PC-3 (cell line): ENCODE measurements at regions not wholly inside any gene's neighbourhood (a gene's known extent, or its start where the extent isn't known, plus 50 kb on each side); places are given as distances from the start of the nearest gene placed in this dataset.

Source experiments
- ATAC-seq: fragments of 200-7000 bp; cut with Tn5 transposase; 2 replicates; pipeline ENCODE4 v1.9.1; 2020; ENCODE audit warnings: mild to moderate bottlenecking, moderate library complexity
- BruUV-seq: library from RNA; stranded (reverse); fragments of 400-500 nt; replicated peaks from 2 replicates; lab custom pipeline; 2021; lab: Mats Ljungman, UMichigan
- CTCF ChIA-PET: fragments of 300-600 bp; sonication (Branson Sonifier 250); formaldehyde crosslinking; loops from one replicate; lab custom pipeline; 2022; ENCODE audit warnings: antibody characterized with exemption; lab: Charles Lee
- POLR2A ChIA-PET: fragments of 300-600 bp; sonication (Branson Sonifier 250); formaldehyde crosslinking; loops from one replicate; lab custom pipeline; 2022; ENCODE audit warnings: antibody characterized with exemption; ENCODE audit not compliant: unreplicated experiment; lab: Charles Lee
- DNase-seq: peaks from one replicate; pipeline ENCODE4 v3.0.0-alpha.2; 2015
- H2AFZ ChIP-seq: fragments of 300-600 bp; sonication (generic); 2 replicates; pipeline ENCODE4 v1.6.0; 2016; ENCODE audit warnings: antibody characterized with exemption, low read length
- H3F3A ChIP-seq: fragments of 300-600 bp; sonication (generic); one replicate; pipeline ENCODE4 v1.6.0; 2017; ENCODE audit warnings: antibody characterized with exemption, low read length, control low read depth, mild to moderate bottlenecking; ENCODE audit not compliant: unreplicated experiment
- H3K27ac ChIP-seq: fragments of 300-600 bp; sonication (generic); 2 replicates; pipeline ENCODE4 v1.5.1; 2016; ENCODE audit warnings: mild to moderate bottlenecking, low read length
- H3K27me3 ChIP-seq: fragments of 300-600 bp; sonication (generic); 2 replicates; pipeline ENCODE4 v1.6.1; 2016; ENCODE audit warnings: low read length, mixed read lengths
- H3K36me3 ChIP-seq: fragments of 300-600 bp; sonication (generic); 2 replicates; pipeline ENCODE4 v1.6.1; 2016; ENCODE audit warnings: low read depth, mixed run types, low read length, mixed read lengths
- H3K4me1 ChIP-seq: fragments of 300-600 bp; sonication (generic); 2 replicates; pipeline ENCODE4 v1.5.1; 2016; ENCODE audit warnings: low read length; ENCODE audit not compliant: insufficient read depth
- H3K4me2 ChIP-seq: fragments of 300-600 bp; sonication (generic); 2 replicates; pipeline ENCODE4 v1.6.0; 2016; ENCODE audit warnings: low read length
- H3K4me3 ChIP-seq: fragments of 300-600 bp; sonication (generic); 2 replicates; pipeline ENCODE4 v1.5.1; 2016; ENCODE audit warnings: mild to moderate bottlenecking, low read length, mixed read lengths
- H3K79me2 ChIP-seq: fragments of 300-600 bp; sonication (generic); 2 replicates; pipeline ENCODE4 v1.6.1; 2017; ENCODE audit warnings: low read length, mixed read lengths
- H3K9ac ChIP-seq: fragments of 300-600 bp; sonication (generic); 2 replicates; pipeline ENCODE4 v1.6.0; 2016; ENCODE audit warnings: mild to moderate bottlenecking, low read length
- H3K9me2 ChIP-seq: fragments of 300-600 bp; sonication (generic); replicated peaks from 2 replicates; pipeline ENCODE4 v1.6.1; 2016; ENCODE audit warnings: mixed run types, low read length, mixed read lengths
- H3K9me3 ChIP-seq: fragments of 300-600 bp; sonication (generic); 2 replicates; pipeline ENCODE4 v1.6.1; 2016; ENCODE audit warnings: low read length, mixed read lengths
- H4K20me1 ChIP-seq: fragments of 300-600 bp; sonication (generic); 2 replicates; pipeline ENCODE4 v1.6.1; 2016; ENCODE audit warnings: low read length, mixed read lengths
- EZH2 ChIP-seq: fragments of 300-600 bp; sonication (generic); IDR thresholded peaks from one replicate; pipeline ENCODE4 v1.6.1; 2017; ENCODE audit warnings: antibody characterized with exemption, mild to moderate bottlenecking, low read length; ENCODE audit not compliant: unreplicated experiment
- EZH2phosphoT487 ChIP-seq: fragments of 300-600 bp; sonication (generic); IDR thresholded peaks from 2 replicates; pipeline ENCODE4 v1.6.1; 2018; ENCODE audit warnings: mild to moderate bottlenecking, antibody characterized with exemption, low read length, borderline replicate concordance
- intact Hi-C: fragments of 100-400 bp; cut with micrococcal nuclease; formaldehyde crosslinking; loops from 2 replicates; pipeline ENCODE4 v1.9.0; 2023
- TF ChIP-seq, protein P1 (sequence below): fragments of 300-600 bp; sonication (generic); conservative IDR thresholded peaks from 2 replicates; pipeline ENCODE4 v1.5.1; 2017; ENCODE audit warnings: antibody characterized with exemption, low read depth, mild to moderate bottlenecking, low read length

DNA sequence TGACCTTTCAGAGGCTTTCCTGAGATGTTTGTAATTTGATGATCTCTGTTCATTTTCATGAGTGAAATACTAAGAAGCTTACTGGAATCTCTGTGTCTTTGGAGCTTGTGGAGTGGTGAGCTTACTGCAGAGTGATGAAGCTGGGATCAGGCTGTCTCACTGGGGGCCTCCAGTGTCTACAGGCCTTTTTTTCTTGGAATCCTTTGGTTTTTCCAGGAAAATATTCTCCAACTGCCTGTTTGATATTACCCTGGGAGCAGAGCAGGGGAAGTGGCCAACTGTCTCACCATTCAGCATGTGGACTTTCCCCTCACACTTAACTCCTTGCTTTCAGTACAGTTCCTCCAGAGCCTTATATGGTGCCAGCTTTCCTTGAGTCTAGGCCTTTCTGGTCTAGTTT lies 62.0 kb upstream of the KCNA1 start:
- POLR2A ChIA-PET = no interaction called here
- Histone ChIP-seq H3K27me3 (no peaks in the 10 kb centered on the region), H2AFZ (no peak overlapping the region), H3F3A (no peaks in the 10 kb centered on the region), H3K4me3 (no peak overlapping the region), H3K9ac (no peak overlapping the region), H3K9me3 (no peaks in the 10 kb centered on the region), H3K27ac (no peak overlapping the region), H3K4me2 (no peak overlapping the region), H3K79me2 (no peaks in the 10 kb centered on the region), H4K20me1 (no peaks in the 10 kb centered on the region), H3K36me3 (no peaks in the 10 kb centered on the region), H3K9me2 (no peaks in the 10 kb centered on the region), H3K4me1 (no peaks in the 10 kb centered on the region)
- intact Hi-C loops = no loop called here
- TF ChIP-seq EZH2 (no peak), EZH2phosphoT487 (no peak)
- TF ChIP-seq, protein P1, sequence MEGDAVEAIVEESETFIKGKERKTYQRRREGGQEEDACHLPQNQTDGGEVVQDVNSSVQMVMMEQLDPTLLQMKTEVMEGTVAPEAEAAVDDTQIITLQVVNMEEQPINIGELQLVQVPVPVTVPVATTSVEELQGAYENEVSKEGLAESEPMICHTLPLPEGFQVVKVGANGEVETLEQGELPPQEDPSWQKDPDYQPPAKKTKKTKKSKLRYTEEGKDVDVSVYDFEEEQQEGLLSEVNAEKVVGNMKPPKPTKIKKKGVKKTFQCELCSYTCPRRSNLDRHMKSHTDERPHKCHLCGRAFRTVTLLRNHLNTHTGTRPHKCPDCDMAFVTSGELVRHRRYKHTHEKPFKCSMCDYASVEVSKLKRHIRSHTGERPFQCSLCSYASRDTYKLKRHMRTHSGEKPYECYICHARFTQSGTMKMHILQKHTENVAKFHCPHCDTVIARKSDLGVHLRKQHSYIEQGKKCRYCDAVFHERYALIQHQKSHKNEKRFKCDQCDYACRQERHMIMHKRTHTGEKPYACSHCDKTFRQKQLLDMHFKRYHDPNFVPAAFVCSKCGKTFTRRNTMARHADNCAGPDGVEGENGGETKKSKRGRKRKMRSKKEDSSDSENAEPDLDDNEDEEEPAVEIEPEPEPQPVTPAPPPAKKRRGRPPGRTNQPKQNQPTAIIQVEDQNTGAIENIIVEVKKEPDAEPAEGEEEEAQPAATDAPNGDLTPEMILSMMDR = no peak
- CTCF ChIA-PET = no interaction called here
- DNase-seq (no peak), ATAC-seq (no peak)
- no TSS peak for BruUV-seq

DNA sequence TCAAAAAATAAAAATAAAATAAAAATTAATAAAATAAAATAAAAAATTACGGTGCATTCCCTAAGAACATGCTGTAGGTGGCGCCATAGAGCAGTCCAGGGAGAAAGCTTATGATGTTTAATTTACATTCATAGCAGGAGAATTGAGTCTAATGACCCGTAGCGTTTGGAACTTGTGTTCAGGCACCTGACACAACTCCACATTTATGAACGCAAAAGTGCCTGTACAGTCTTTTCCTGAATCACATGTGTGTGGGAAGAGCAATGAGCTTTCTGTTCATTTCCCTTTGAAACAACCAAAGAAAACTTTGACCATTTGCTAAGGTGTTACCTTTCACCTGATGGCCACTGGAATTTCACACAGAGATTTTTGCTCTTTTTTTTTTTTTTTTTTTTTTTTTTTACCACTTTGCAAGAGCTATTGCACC lies 60.6 kb upstream of the KCNA1 start:
- no peaks in the 10 kb centered on the region for H3K9me3 ChIP-seq
- BruUV-seq = no TSS peak

DNA sequence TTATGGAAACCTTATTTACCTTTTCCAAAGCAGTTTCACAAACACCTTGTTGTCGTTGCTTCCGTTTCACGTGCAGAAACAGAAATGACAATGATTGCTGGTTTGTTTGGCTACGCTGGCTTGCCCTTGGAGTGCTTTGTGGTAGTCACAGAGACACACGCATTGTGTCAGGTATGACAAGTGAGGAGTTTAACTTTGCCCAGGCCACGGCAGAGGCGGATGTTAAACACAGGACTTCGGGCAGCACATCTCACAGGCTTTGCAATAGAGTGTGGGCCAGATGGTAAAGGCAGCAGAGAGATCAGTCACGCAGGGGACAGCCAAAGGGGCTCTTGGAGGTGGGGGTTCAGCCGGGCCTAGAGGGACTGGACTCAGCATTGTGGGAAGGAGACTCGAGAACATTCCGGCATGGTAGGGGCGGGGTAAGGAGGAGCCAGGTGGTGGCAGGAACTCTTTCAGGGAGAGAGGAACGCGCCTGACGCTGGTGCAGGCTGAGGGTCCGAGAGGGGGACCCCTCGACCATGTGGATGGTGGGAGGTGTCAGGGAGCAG lies 59.8 kb upstream of the KCNA1 start:
- no peak overlapping the region for H3K4me2 ChIP-seq
- H3K4me1 ChIP-seq = no peaks in the 10 kb centered on the region
- TF ChIP-seq EZH2phosphoT487 = no peak
- TF ChIP-seq, protein P1 = no peak
- no peak for TF ChIP-seq EZH2
- H3K36me3 ChIP-seq = no peaks in the 10 kb centered on the region
- H3K4me3 ChIP-seq = no peak overlapping the region
- no peaks in the 10 kb centered on the region for H4K20me1 ChIP-seq
- H3K79me2 ChIP-seq = no peaks in the 10 kb centered on the region
- ChIA-PET CTCF (no interaction called here), POLR2A (no interaction called here)
- no peaks in the 10 kb centered on the region for H3K27me3 ChIP-seq
- H3K9me3 ChIP-seq = no peaks in the 10 kb centered on the region
- no peak overlapping the region for H3K9ac ChIP-seq
- H3F3A ChIP-seq = no peaks in the 10 kb centered on the region
- no peak overlapping the region for H3K27ac ChIP-seq
- BruUV-seq = no TSS peak
- intact Hi-C loops = no loop called here
- no peak overlapping the region for H2AFZ ChIP-seq
- no peak for DNase-seq
- no peak for ATAC-seq
- no peaks in the 10 kb centered on the region for H3K9me2 ChIP-seq

More for the DNA sequence above, 60.6 kb upstream of the KCNA1 start:
- H2AFZ ChIP-seq = no peak overlapping the region
- ChIA-PET POLR2A (no interaction called here), CTCF (no interaction called here)
- no peak overlapping the region for H3K4me3 ChIP-seq
- intact Hi-C loops = no loop called here
- no peaks in the 10 kb centered on the region for H4K20me1 ChIP-seq
- no peaks in the 10 kb centered on the region for H3K27me3 ChIP-seq
- H3K79me2 ChIP-seq = no peaks in the 10 kb centered on the region
- no peaks in the 10 kb centered on the region for H3K4me1 ChIP-seq
- no peaks in the 10 kb centered on the region for H3K36me3 ChIP-seq
- no peak overlapping the region for H3K9ac ChIP-seq
- H3K4me2 ChIP-seq = no peak overlapping the region
- no peak overlapping the region for H3K27ac ChIP-seq
- no peak for TF ChIP-seq EZH2phosphoT487
- TF ChIP-seq, protein P1 = peak; percentile 45; the same call in 1 of the 2 replicates
- TF ChIP-seq EZH2 = no peak
- H3F3A ChIP-seq = no peaks in the 10 kb centered on the region
- DNase-seq = peak; percentile 32
- no peak for ATAC-seq
- H3K9me2 ChIP-seq = no peaks in the 10 kb centered on the region
